Fibroblast of the aortic adventitia (primary cell): ENCODE measurements at regions not wholly inside any gene's neighbourhood (a gene's known extent, or its start where the extent isn't known, plus 50 kb on each side); places are given as distances from the start of the nearest gene placed in this dataset.
A peak's percentile ranks its signal among the peaks of the same experiment; 100 is the strongest.
"Not testable (repeated sequence)": the region's sequence is repeated elsewhere in the genome, so short reads cannot be mapped to it uniquely, and the experiment has no call there.

Experiments used
- DNase-seq: peaks from one replicate; pipeline ENCODE4 v3.0.0-alpha.2; 2010; ENCODE audit warnings: low read depth
- H3K4me3 ChIP-seq: 2 replicates; pipeline ENCODE4 v1.5.1; 2011; ENCODE audit warnings: low read depth, mild to moderate bottlenecking, control low read depth, low read length, moderate library complexity
- TF ChIP-seq, protein P1 (sequence below): IDR thresholded peaks from 2 replicates; pipeline ENCODE4 v1.5.1; 2011; ENCODE audit warnings: mild to moderate bottlenecking, low read length, control low read depth, inconsistent platforms; ENCODE audit not compliant: insufficient read depth

DNA sequence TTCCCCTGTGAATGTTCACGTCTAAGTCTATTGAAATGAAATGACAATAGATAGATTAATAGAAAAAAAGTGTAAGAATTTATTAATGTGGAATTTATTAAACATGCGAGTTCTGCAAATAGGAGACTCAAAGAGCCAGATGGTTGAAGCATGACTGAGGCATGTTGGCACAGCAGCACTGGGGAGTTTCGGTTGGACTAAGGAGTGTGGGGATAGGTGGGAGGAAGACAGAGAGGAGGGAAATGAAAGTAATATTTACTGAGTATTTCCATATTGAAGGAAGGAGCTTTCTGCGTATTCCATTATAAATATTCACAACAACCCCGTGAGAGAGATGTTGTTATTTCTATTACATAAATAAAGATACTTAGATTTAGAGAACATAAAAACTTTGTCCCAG is 79.5 kb upstream of the ZNF644 start:
- no peak for DNase-seq
- no peak overlapping the region for H3K4me3 ChIP-seq
- TF ChIP-seq, protein P1, sequence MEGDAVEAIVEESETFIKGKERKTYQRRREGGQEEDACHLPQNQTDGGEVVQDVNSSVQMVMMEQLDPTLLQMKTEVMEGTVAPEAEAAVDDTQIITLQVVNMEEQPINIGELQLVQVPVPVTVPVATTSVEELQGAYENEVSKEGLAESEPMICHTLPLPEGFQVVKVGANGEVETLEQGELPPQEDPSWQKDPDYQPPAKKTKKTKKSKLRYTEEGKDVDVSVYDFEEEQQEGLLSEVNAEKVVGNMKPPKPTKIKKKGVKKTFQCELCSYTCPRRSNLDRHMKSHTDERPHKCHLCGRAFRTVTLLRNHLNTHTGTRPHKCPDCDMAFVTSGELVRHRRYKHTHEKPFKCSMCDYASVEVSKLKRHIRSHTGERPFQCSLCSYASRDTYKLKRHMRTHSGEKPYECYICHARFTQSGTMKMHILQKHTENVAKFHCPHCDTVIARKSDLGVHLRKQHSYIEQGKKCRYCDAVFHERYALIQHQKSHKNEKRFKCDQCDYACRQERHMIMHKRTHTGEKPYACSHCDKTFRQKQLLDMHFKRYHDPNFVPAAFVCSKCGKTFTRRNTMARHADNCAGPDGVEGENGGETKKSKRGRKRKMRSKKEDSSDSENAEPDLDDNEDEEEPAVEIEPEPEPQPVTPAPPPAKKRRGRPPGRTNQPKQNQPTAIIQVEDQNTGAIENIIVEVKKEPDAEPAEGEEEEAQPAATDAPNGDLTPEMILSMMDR = no peak

DNA sequence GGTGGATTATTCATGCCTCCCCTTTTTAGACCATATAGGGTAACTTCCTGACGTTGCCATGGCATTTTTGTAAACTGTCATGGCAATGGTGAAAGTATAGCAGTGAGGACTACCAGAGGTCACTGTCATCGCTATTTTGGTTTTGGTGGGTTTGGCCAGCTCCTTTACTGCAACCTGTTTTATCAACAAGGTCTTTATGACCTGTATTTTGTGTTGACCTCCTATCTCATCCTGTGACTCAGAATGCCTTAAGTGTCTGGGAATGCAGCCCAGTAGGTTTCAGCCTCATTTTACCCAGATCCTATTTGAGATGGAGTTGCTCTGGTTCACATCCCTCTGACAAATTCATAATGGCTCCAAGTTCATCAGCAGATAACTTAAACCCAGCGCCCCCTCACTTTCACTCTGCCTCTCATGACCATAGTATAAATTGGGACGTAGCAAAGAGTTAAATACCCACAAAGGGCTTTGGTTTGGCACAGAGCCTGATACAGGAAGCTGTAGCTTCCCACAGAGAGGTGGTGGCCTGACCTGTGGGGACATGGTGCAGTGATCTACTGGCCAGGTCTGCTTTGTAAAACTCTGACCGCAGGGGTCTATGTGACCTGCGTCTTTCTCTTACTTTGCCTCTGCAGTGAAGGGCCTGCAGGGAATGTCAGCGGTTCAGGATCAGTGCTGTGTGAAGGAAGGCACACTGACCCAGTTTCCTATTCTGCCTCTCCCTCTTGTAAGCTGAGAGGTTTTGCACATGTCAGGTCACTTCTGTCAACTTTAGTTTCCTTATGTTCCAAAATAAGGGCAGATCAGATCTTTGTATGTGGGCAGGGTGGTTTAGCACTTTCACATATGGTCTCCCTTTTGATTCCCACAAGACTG is 78.1 kb upstream of the ZNF644 start:
- H3K4me3 ChIP-seq = no peak overlapping the region
- TF ChIP-seq, protein P1 = no peak
- no peak for DNase-seq

DNA sequence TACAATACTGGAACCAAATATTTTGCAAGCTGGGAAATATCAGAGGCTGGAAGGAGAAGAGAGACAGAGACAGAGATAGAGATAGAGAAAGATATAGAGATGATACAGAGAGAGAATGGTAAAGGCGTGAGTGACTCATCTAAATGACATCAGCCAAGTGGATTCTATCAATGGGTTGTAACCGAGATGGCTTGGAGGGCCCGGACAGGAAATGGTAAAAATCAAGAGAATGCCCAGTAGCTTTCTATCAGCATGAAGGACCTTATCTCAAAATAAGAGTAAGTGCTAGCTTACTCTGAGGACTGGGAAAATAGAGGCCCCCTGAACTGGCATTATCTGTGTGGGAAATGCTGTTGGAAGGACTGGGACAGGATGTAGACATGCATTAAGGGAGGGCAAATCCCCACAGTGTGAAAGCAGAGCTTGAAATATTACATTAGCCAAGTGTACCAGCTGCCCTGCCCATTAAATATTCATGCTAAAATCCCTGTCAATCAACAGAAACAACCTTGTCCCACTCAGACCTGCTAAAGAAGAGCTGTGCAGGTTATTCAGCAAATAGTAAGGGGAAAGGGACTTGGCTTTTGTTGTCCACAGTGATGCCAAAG is 76.6 kb upstream of the ZNF644 start:
- no peak for DNase-seq
- TF ChIP-seq, protein P1 = no peak
- no peak overlapping the region for H3K4me3 ChIP-seq

DNA sequence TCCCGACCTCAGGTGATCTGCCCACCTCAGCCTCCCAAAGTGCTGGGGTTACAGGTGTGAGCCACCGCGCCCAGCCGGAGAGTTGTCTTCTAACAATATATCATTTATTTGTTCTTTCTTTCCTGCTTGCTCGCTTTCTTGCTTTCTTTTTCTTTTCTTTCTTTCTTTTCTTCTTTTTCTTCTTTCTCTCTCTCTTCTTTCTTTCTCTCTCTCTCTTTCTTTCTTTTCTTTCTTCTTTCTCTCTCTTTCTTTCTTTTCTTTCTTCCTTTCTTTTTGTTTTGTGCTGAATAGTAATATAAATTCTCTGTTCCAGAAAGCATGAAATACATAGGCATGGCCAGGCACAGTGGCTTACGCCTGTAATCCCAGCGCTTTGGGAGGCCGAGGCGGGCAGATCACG is 73.5 kb upstream of the ZNF644 start:
- not testable (repeated sequence) for DNase-seq, H3K4me3 ChIP-seq

DNA sequence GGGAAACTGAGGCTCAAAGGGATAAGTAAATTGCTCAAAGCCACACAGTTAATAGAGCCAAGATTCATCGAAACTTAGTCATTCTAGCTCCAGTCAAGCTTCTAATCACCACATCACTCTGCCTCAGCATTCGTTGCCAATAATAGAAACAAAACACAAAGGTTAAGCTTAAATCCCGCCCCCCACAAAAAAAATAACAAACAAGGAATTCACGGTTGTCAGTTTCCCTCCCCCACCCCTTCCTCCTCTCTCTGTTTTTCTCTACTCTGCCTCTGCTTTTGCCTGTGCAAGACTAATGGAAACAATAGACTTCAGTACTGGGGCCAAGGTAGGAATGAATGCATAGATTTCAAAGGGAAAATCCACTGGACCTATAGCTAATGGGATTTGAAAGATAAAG is 70.7 kb upstream of the ZNF644 start:
- no peak overlapping the region for H3K4me3 ChIP-seq
- DNase-seq = no peak
- TF ChIP-seq, protein P1 = no peak

DNA sequence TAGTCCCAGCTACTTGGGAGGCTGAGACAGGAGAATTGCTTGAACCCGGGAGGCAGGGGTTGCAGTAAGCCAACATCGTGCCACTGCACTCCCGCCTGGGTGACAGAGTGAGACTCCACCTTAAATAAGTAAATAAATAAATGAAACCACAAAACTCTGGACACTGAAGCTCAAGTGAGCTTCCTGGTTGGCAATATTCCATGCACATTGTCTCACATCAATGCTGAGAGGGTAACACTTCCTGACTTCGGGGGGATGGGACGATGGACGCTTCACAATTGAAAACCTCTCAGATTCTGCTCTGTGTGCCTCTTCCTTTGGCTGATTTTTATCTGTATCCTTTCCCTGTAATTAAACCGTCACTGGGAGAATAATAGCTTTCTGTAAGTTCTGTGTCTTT is 70.0 kb upstream of the ZNF644 start:
- DNase-seq = no peak
- TF ChIP-seq, protein P1 = no peak

DNA sequence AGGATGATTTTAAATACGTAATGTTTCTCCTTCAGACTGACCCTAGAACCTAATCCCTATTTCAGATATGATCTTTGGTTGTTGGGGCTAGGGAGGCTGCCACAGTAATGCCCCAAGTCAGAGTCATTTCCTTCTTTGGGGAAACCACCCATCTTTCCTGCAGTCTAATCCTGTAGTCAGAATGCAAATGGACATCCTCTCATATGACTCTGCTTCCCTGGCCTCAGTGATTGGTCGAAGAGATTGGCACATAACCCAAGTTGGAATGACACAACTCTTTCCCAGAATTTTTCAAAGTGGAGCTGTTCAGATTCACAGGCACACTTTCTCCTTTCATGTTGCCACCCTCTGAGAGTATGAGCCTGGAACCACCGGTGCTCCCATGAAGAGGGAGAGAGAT is 58.8 kb upstream of the ZNF644 start:
- peak; percentile 56 for DNase-seq
- no peak overlapping the region for H3K4me3 ChIP-seq
- TF ChIP-seq, protein P1 = no peak

More for the DNA sequence above, 70.0 kb upstream of the ZNF644 start:
- H3K4me3 ChIP-seq = no peak overlapping the region
